ENCODE measurements at regions not wholly inside any gene's neighbourhood (a gene's known extent, or its start where the extent isn't known, plus 50 kb on each side); places are given as distances from the start of the nearest gene placed in this dataset.
A peak's percentile ranks its signal among the peaks of the same experiment; 100 is the strongest.

DNA sequence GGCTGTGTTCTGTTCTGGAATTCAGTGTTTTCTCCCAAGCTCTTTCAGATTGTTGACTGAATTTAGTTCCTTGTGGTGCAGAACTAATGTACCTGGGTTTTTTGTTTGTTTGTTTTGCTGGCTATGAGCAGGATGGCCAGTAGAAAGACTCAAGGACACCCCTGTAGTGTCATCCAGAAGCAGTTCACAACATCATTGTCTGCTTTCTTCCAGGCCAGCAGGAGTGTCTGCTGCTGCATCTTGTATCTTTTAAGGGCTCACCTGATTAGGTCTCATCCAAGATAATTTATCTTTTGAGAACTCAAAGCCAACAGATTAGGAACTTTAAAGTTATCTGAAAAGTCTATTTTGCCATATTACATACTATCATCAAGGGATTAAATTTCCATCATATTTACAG, 318.5 kb upstream of the MC4R start:
- POLR2A ChIA-PET (ENCODE audit: low non-redundant PET), result no interaction called here
- CTCF ChIA-PET, result no interaction called here
- TF ChIP-seq, protein P1, sequence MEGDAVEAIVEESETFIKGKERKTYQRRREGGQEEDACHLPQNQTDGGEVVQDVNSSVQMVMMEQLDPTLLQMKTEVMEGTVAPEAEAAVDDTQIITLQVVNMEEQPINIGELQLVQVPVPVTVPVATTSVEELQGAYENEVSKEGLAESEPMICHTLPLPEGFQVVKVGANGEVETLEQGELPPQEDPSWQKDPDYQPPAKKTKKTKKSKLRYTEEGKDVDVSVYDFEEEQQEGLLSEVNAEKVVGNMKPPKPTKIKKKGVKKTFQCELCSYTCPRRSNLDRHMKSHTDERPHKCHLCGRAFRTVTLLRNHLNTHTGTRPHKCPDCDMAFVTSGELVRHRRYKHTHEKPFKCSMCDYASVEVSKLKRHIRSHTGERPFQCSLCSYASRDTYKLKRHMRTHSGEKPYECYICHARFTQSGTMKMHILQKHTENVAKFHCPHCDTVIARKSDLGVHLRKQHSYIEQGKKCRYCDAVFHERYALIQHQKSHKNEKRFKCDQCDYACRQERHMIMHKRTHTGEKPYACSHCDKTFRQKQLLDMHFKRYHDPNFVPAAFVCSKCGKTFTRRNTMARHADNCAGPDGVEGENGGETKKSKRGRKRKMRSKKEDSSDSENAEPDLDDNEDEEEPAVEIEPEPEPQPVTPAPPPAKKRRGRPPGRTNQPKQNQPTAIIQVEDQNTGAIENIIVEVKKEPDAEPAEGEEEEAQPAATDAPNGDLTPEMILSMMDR (conservative IDR thresholded peaks at IDR 0.05; ENCODE audit: low read depth), result no peak
- H3K27ac ChIP-seq, result no peak overlapping the region
- DNase-seq (ENCODE audit: low spot score), result no peak

GRCh38 chr18:60693426-60693825, 320.9 kb upstream of the MC4R start:
- ChIA-PET POLR2A (ENCODE audit: low non-redundant PET) (no interaction called here), CTCF (interaction anchor here (0.6 kb wide), 1 partner anchor 513 kb away, joined by 4 read pairs; no protein-coding TSS in a partner anchor)
- TF ChIP-seq, protein P1 (conservative IDR thresholded peaks at IDR 0.05; ENCODE audit: low read depth), result no peak
- DNase-seq (ENCODE audit: low spot score), result peak; percentile 13
- no peak overlapping the region for H3K27ac ChIP-seq

- H3K27ac ChIP-seq, result no peak overlapping the region
- TF ChIP-seq, protein P1 (conservative IDR thresholded peaks at IDR 0.05; ENCODE audit: low read depth), result no peak
- ChIA-PET POLR2A (ENCODE audit: low non-redundant PET) (no interaction called here), CTCF (no interaction called here)
- no peak for DNase-seq (ENCODE audit: low spot score)
These were observed 326.3 kb upstream of the MC4R start for GRCh38 chr18:60698901-60699300.

DNA sequence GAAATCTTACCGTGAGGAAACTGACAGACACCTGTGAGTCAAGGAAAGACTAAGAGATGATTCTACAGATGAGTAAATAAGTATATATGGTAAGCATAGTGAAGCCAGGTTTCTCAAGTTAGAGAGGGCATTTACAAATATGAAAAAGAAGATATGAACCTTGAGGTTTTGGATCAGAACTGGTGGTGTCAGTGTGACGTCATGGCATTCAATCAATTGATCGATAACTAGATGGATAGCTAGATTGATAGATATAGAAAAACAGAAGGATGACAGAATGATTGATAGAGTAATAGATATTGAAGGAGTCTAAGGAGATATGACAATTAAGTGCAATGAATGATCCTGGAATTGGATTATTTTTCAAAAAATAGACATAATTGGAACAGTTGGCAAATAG, 350.2 kb upstream of the MC4R start:
- ChIA-PET CTCF (no interaction called here), POLR2A (ENCODE audit: low non-redundant PET) (no interaction called here)
- DNase-seq (ENCODE audit: low spot score), result no peak
- TF ChIP-seq, protein P1 (conservative IDR thresholded peaks at IDR 0.05; ENCODE audit: low read depth), result no peak
- H3K27ac ChIP-seq, result no peak overlapping the region

- POLR2A ChIA-PET (ENCODE audit: low non-redundant PET), result no interaction called here
- CTCF ChIA-PET, result no interaction called here
- DNase-seq (ENCODE audit: low spot score), result no peak
- no peak overlapping the region for H3K27ac ChIP-seq
- TF ChIP-seq, protein P1 (conservative IDR thresholded peaks at IDR 0.05; ENCODE audit: low read depth), result no peak
These were observed 359.6 kb upstream of the MC4R start for GRCh38 chr18:60732143-60732542.

DNA sequence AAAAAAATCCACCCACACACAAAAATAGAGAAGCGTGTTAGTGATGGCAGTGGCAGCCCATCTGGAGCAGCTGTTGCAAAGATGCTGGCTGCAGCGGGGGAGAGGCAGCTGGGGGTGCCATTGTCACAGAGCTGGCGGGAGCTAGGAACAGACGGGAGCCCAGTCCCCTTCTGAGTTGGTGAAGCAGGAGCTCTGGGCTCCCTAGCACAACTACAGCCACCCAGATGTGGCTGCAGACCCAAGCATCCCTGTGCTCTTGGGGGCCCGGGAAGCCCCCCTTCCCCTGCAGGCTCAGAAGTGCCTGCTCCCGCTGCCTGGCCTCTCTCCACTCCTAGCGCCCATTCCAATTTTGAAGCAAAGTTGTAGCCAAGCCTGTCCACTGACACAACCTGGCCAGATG, 366.6 kb upstream of the MC4R start:
- ChIA-PET POLR2A (ENCODE audit: low non-redundant PET) (no interaction called here), CTCF (no interaction called here)
- TF ChIP-seq, protein P1 (conservative IDR thresholded peaks at IDR 0.05; ENCODE audit: low read depth), result no peak
- H3K27ac ChIP-seq, result no peak overlapping the region
- no peak for DNase-seq (ENCODE audit: low spot score)

DNA sequence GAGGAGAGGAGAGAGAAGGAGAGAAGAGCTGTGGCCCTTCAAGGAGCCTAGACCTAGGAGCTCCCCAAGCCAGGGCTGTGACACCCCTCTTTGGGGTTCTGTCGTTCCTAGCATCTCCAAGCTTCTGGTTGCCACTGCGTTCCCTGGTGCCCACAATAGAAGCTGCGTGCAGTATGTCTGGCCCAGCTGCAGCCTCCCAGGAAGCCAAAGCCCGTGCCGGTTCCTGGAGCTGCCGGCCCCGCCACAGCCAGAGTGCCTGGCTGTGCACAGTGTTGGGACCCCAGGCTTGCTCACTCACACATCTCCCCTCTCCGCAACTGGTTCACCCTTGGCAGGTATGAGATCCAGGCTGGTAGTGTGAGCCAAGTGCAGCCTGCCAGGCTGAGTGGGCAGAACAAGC, 367.7 kb upstream of the MC4R start:
- no peak for DNase-seq (ENCODE audit: low spot score)
- ChIA-PET POLR2A (ENCODE audit: low non-redundant PET) (no interaction called here), CTCF (no interaction called here)
- no peak overlapping the region for H3K27ac ChIP-seq
- TF ChIP-seq, protein P1 (conservative IDR thresholded peaks at IDR 0.05; ENCODE audit: low read depth), result no peak

All from RWPE1 (cell line).